GM18909 (cell line): ENCODE measurements at regions not wholly inside any gene's neighbourhood (a gene's known extent, or its start where the extent isn't known, plus 50 kb on each side); places are given as distances from the start of the nearest gene placed in this dataset.

Experiments used
- ATAC-seq: cut with Tn5 transposase; IDR thresholded peaks from one replicate; pipeline ENCODE4 v1.9.1; 2021; ENCODE audit warnings: mild to moderate bottlenecking; ENCODE audit not compliant: unreplicated experiment, poor library complexity

DNA sequence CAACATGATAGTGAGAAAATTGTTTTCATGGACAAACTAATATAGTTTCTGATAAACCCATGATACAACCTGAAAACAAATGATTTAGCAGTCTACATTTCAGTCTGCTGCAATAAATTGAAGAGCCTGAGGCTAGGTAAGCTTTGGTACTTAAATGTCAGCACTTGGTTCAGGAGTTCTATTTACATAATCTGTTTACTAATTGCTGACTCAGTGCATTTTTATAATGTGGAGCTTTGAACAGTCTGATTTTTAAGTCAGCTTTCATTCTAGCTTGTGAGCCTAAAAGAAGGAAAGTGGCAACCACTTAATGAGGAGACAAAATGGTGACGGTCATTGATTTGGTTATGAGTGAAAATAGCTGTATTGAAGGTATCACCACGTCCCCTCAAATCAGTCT lies 488.6 kb downstream of the CPS1 start:
- no peak for ATAC-seq

DNA sequence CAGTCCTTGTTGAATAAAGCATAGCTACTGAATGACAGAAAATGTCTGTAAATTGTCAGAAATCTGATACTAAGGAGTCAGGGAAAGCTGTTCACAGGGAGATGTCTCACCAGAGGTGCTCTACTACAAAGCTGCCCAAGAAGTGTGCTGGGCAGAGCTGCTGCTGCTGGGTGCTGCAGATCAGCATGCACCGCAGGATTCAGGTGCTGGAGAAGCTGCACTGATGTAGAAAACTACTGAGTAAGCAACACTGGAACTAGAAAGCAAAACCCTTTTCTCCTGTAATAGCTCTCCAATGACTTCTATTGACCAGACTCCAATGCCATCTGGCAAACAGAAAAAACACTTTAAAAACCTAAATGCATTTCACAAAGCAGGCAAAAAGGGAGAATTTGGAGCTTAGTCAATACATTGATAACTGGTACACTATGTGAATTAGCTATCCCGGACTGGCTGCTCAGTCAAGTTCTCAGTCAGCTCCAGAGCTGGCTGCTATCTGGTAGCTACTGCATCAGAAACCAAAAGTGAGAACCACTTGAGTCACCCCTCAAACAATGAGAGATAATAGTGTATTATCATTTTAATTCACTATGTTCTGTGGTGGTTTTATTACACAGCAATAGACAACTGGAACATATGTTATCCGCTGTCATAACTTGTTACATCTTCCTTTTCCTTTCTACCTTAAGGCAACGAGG lies 493.1 kb downstream of the CPS1 start:
- ATAC-seq: no peak

DNA sequence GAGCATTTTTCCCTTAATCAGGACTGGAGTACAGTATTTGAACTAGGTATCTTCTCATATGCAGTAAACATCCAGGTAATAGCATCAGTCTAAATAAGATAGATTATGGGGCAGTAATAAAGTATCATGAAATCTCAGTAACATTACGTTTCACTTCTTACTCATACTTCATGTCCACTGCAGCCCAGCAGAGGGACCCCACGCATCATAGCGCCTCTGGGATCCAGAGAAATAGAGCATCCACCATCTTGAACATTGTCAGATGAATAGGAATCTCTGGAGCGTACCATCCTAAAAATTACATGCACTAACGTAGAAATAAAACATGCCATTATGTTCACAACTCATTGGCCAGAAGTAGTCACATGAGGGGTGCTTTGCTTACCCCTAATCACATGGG lies 499.0 kb downstream of the CPS1 start:
- ATAC-seq: no peak

DNA sequence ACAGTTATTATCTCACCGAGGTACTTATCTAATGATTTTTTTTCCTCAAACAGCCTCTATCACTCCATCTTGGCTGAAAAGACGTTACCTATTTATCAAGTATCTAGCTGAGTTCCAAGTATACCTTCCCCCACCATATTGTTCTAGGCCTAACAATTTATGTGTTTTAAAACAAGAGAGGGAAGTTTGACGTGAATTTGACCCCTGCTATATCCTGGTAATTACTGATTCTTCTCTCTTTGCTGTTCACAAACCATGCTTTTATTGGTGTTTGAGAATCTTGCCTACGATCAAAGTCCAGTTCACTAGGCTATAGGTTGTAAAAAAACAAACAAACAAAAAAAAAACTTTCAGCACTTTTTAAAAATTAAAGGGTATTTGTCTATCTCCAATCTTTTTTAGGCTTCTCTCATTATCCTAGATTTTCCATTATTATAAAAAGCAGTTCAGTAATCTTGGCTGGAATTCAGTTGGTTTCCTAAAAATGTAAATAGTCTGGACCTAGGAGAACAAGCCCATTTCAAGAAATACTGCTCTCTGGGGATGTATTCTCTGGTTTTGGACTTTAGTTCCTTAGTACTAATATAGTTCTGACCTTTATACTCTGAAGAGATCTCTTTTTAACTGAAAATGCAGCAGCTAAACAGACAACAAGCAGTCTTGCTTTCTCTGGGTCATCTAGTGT lies 505.4 kb downstream of the CPS1 start:
- ATAC-seq: no peak

DNA sequence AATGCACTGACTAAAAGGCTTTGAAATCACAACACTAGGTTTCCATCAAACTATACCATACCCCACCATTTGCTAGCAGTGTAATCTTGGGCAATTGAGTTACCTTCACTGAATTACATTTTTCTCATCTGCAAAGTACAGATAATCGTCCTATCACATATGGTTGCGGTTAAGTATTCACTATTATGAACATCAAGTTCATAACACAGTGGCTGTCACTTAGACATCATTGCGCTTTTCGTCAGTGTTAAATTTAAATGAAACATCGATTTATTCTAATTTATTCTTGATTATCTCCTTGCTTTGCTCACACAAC lies 505.9 kb downstream of the CPS1 start:
- no peak for ATAC-seq

DNA sequence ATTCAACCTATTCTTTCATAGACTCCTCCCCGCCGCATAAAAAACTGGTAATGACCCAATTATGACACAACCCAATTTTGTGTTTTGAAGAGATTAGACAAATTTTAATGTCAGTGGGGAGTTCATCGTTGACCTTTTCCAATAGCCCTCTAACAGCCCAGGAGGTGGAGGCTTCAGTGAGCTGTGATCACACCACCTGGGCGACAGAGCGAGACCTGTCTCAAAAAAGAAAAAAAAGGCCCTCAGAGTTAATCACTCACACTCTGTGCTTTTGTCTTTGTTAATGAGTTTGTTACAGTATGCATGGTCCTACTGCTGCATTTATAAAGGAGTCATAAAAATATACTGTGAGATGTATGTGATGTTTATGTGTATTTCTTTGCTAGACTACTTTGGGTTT lies 510.6 kb downstream of the CPS1 start:
- no peak for ATAC-seq

DNA sequence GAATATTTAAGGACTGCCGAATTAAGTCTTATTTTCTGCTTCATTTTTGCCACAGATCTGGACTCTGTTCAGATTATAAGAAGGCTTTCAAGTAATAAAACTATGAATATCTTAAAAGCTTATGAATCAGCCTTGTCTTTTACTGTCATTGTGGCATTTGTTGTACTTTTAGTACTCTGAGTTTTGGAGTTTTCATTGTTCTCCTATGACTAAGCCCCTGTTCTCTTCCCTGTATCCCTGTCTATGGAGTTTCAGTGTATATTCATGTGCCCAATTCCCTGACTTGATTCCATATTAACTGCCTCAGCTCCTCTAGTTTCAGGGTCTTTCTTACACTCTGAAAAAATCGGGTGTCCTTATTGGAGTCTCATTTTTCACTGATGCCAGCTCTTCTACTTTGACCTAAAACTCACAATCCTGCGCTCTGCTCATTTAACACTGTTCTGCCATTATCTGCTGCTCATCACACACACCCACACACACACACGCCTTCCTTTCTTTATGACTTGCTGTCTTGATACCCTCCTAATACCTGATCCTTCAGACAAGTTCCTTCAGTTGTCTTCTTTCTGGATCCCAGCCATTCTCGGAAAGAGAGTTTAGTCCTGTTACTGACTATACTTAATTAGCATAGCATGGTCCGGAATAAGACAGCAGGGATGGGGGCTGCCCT lies 511.8 kb downstream of the CPS1 start:
- no peak for ATAC-seq

DNA sequence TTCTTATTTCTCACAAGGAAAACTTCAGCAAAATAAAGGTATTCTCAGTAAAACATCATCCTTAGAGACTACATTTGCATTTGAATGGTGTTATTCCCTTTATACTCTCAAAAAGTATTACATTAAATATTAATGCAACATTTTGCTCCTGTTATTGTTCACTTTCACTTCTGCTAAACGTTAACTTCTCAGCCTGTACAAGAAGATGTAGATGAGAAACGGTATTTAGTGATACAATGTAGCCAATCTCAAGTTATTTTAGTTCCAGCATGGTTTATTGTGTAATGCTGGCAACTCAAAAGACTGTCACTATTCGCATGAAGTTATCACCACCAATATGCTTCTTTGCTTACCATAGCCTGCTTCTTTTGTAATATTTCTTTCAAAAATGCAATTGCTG lies 514.1 kb downstream of the CPS1 start:
- no peak for ATAC-seq

DNA sequence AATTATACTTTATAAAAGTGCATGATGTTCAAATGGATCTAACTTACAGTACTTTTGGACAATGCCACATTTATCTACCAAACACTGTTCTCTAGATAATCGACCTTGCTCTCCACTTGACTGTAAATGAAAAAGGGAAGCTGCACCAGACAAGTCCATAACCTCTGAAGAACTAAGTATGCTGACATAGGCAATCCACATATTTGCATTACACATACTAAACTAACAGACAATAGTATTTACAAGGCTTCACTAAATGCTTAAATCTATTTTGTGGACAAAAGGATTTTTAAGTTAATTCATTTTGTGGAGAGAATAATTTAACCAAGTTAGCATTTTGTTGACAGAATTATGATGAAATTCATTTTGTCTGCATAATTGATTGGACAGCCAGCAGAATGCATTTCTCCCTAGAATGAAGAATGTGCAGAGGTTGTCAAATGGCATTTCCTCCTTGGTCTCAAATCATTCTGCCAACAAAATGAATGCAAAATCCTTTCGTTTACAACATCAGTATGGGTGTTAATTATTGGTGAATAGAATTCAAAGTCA lies 520.9 kb downstream of the CPS1 start:
- ATAC-seq: no peak

DNA sequence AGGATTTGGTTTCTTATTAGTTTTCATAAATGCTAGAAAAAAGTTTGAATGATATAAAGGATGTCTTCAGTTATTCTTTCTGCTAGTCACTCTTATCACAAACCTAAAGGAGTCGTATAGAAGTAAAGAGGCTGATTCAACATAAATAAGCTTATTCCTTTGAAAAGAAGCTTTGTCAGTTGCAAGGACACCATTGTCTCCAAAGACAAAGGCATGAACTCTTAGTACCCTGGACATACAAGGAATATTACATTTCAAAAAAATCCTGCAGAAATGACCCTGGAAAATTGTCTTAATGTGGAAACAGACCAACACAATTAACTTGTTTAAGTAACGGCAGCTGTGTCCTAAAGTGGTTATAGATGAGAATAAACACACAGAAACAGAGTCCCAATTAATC lies 528.0 kb downstream of the CPS1 start:
- no peak for ATAC-seq

DNA sequence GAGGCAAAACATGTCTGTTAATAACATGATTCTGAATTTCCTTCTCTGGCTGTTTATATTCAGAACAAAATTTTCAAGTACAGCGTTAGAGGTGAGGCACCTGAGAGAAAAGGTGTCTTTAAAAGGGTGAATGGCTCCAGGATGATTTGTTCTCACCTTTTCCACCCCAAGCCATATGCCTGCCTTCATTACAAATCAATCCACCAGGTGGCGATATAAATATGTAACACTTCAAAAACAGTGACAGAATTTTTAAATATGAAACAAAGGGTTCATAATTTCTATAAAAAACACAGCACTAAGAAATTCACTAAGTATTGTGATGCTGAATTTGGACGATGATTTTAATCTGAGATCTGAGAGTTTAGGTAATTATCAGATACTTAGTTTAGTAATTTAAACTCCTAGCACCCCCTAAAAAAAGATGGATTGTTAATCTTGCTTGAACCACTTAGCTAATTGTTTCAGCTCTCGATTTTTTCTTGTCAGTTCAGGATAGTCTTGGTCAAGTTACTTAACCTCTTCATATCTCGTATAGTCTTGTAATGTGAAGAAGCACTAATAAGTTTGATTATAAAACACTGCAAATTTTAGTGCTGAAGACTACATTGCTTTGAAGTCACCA lies 528.8 kb downstream of the CPS1 start:
- ATAC-seq: peak; percentile 71

DNA sequence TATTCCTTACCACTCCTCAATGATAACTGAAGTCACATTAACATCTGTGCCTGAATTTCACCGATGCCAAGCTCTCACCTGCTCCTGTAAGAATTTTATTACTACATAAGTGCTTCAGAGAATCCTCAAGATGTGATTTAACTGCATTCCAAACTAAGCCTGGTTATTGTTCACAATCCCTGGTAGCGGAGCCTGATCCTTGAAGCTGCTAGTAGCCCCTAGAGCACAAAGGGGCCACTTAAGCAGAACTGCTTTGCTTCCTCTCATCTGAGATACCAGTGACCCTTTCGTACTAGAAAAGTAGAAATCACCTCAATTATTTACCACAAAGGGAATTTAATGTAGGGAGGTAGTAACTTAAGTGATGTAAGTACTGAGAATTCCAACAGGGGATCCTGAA lies 529.6 kb downstream of the CPS1 start:
- ATAC-seq: no peak

DNA sequence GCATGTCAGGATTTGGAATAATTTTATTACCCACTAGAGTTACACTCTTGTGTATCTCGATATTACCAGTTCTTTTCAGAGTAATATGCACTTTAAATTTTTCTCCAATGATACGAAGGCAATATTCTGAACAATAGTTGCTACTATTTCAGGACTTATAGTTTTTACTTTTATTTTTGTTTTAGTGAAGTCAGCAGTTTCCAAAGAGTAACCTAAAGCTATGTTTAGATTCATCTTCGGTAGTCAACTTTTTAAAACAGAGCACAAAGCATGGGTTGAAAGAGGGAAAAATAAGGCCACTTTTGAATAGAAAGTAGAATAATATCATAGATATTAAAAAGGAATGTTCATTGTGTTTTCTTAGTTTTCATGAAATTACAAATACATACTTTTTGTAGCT lies 532.7 kb downstream of the CPS1 start:
- ATAC-seq: no peak

DNA sequence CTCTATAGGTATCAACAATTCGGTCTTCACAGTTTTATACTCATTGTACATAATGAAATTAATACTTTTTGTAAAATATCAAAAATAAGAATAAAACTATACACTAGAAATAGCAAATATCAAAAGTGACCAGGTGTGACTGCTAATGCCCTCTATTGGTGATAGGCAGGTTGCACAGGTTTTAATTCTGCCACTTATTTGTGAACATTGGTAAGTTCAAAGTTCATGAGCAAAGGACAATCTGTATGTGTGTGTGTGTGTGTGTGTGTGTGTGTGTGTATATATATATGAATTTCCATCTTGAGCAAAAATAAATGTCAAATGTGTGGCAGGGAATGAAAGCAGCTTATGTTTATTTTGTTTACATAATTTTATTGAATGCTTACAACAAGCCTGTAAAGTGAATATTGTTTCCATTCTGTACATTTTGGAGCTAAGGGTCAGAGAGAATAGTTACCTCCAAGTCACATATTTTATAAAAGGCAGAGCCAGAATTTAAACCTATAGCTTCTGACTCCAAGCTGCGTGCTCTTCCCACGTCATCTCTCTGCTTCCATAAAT lies 537.4 kb downstream of the CPS1 start:
- peak; percentile 70 for ATAC-seq

DNA sequence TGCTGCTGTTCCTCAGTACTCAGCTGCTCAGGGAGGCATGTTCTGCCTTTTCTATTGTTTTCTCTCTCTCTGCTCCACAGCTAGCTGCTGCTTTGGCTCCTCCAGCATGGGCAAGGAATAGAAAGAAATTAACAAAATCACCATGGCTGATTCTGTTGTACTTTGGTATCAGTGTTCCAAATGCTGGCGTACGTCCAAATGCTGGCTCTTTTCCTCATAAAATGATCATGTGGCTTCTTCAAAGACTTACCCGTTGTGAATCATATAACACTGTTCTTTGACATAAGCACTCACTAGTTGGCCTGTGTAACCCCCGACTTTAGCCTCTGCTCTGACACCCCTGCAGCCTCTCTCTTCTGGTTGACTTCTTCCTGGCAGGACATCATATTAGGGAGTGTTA lies 547.6 kb downstream of the CPS1 start:
- ATAC-seq: no peak

DNA sequence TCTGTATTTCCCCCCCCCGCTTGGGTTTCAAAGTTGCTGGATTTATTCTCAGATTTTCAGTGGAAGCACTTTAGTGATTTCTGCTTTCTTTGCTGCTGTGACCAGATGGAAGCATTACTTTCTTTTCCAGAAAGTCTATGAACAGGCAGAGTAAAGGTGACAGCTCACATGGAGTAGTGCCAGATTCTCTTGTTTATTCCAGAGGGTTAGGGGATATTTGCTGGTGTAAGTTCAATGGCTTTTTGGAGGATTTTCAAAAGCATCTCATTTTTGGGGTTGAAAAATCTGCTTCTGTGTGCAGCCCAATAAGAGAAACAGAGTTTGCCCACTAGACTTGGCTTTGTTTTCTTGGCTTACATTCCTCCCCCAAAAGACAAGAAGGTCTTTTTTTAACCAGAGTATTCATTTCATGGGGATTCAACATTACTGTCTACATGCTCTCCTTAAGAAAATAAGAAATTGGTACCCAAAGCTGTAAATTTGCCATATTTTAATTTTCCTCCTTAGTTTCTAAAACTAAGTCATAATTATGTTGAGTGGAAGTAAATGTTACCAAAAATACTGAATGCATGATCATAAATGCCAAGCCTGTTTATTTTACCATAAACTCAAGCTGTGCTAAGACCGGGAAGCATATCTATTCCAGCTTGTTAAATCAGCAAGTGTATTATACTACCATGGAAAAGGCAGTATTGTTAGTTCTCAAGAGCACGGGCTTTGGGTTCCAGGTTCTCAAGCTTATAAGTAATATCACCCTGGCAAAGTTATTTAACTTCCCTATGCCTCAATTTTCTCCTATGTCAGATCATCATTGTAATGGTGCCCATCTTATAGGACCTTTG lies 557.2 kb downstream of the CPS1 start:
- ATAC-seq: no peak

DNA sequence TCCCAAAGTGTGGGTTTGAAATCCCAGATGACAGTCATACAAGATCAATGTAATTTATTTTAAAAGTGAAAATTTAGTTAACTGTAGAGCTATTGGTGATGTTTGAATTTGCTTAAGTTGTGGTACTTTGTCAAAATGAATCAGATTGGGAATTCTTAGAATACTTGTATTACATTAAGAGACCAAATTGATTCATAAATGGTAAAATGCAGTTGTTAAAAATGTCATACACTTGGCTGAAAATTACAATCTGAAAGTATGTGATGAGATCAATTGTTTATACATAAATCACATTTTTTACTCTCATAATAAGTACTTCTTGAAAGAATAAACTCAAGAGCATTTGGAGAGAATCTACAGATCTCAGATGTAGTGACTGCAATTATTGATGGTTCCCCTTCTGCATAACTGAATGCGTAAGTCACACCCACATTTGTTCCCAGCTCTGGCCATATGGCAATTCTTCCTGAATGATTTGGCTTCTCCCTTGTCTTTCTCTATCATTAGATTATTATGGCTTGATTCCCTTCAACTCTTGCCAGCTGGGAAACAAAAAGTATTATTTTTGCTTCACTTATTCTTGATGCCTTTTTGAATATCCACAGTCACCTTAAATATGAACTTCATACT lies 558.5 kb downstream of the CPS1 start:
- no peak for ATAC-seq

DNA sequence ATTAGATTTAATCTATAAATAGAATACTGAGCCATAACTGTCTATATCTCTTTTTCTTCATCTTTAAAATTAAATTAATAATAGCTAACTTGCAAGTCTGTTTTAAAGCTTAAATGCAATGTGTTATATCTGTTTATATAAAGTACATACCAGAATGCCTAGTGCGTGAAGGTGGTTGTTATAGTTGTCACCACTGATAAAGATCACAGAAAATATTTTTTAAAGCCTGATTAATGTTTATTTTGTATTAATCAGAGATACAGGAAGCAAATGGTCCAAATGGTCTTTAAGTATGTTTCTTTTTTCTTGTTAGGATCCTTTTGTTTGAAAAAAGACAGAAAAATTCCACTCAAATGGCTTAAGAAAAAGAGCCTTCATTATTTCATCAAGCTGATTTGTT lies 560.6 kb downstream of the CPS1 start:
- ATAC-seq: no peak

DNA sequence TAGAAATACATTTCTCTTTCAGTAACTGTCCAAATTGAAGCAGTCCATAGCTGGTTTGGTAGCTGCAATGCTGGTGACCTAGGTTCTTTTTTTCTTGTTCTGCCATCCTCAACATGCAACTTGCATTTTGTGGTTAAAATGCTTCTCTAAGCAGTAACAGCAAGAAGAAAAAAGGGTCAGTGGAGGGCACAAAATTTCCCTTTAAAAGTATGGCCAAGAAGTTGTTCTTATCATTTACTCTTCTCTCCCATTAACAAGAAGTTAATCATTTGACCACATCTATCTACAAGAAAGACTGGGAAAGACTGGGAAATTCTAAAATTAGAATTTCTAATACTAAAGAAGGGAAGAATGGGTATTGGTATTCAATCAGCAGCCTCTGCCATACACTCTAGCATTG lies 569.9 kb downstream of the CPS1 start:
- ATAC-seq: no peak

DNA sequence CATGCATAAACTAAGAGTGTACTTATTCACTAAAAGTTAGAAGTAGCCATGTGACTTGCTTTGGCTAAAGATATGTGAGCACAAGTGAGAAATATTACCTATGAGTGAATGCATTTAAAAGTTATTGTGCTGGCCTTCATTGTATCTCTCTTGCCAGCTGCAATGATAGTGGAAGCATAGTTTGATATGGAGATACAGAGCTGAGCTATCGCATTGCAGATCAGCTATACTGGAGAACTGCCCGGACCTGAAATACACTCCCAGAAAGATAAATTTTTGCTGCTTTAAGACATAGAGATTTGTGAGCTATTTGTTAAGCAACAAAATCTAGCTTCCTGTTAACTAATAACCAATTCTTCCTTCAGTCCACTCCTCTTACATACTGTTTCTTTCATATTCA lies 571.1 kb downstream of the CPS1 start:
- no peak for ATAC-seq
